Peyer's patch (tissue), 4 donors: ENCODE measurements at regions not wholly inside any gene's neighbourhood (a gene's known extent, or its start where the extent isn't known, plus 50 kb on each side); places are given as distances from the start of the nearest gene placed in this dataset.

Source experiments
- POLR2A ChIP-seq, 2 donors: fragments of 450-650 bp; IDR thresholded peaks; one replicate each; pipeline ENCODE4 v1.5.1; 2017; ENCODE audit warnings: antibody characterized with exemption in 2 of 2, mild to moderate bottlenecking in 2 of 2, moderate library complexity in 2 of 2
- TF ChIP-seq, protein P1 (sequence below), 6 experiments: fragments of 450-650 bp in 4 of 6; fragments of 200-600 bp in 2 of 6; sonication (generic) in 1 of 6; IDR thresholded peaks; one replicate each; pipeline ENCODE4 v1.5.1; 2017 to 2019; ENCODE audit warnings: antibody characterized with exemption in 6 of 6, mild to moderate bottlenecking in 3 of 6, moderate library complexity in 1 of 6

DNA sequence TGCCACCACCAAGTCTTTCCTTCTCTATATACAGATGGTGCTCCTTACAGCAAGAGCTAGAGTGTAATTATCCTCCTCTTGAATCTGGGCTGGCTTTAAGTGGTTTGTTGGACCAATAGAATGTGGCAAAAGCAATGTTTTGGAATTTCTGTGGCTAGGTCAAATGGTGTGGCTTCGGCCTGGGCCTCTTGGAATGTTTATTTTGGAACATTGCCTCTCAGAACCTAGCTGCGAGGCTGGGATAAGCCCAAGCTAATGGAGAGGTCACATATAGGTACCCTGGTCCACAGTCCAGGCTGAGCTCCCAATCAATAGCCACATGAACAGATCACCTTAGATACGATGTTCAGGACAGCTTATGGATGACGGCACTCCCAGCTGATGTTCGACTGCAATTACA lies 556.7 kb downstream of the TYW1 start:
- TF ChIP-seq, protein P1, sequence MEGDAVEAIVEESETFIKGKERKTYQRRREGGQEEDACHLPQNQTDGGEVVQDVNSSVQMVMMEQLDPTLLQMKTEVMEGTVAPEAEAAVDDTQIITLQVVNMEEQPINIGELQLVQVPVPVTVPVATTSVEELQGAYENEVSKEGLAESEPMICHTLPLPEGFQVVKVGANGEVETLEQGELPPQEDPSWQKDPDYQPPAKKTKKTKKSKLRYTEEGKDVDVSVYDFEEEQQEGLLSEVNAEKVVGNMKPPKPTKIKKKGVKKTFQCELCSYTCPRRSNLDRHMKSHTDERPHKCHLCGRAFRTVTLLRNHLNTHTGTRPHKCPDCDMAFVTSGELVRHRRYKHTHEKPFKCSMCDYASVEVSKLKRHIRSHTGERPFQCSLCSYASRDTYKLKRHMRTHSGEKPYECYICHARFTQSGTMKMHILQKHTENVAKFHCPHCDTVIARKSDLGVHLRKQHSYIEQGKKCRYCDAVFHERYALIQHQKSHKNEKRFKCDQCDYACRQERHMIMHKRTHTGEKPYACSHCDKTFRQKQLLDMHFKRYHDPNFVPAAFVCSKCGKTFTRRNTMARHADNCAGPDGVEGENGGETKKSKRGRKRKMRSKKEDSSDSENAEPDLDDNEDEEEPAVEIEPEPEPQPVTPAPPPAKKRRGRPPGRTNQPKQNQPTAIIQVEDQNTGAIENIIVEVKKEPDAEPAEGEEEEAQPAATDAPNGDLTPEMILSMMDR (IDR thresholded peaks at IDR 0.05): no peak
- no peak for TF ChIP-seq POLR2A (IDR thresholded peaks at IDR 0.05)
